ENCODE measurements at regions not wholly inside any gene's neighbourhood (a gene's known extent, or its start where the extent isn't known, plus 50 kb on each side); places are given as distances from the start of the nearest gene placed in this dataset.

GRCh38 chr4:11074581-11075241 is 354.0 kb downstream of the HS3ST1 start:
- peaks cover 2% of the 10 kb centered on the region for H3K27me3 Mint-ChIP-seq (ENCODE audit: unreplicated experiment)
- H3K36me3 Mint-ChIP-seq (ENCODE audit: unreplicated experiment): no peaks in the 10 kb centered on the region
- H3K9me3 Mint-ChIP-seq (ENCODE audit: unreplicated experiment): peaks cover 4% of the 10 kb centered on the region
- H3K4me3 Mint-ChIP-seq (ENCODE audit: unreplicated experiment): no peak overlapping the region
- TF ChIP-seq, protein P1, sequence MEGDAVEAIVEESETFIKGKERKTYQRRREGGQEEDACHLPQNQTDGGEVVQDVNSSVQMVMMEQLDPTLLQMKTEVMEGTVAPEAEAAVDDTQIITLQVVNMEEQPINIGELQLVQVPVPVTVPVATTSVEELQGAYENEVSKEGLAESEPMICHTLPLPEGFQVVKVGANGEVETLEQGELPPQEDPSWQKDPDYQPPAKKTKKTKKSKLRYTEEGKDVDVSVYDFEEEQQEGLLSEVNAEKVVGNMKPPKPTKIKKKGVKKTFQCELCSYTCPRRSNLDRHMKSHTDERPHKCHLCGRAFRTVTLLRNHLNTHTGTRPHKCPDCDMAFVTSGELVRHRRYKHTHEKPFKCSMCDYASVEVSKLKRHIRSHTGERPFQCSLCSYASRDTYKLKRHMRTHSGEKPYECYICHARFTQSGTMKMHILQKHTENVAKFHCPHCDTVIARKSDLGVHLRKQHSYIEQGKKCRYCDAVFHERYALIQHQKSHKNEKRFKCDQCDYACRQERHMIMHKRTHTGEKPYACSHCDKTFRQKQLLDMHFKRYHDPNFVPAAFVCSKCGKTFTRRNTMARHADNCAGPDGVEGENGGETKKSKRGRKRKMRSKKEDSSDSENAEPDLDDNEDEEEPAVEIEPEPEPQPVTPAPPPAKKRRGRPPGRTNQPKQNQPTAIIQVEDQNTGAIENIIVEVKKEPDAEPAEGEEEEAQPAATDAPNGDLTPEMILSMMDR (IDR thresholded peaks at IDR 0.05): no peak
- H3K27ac Mint-ChIP-seq (ENCODE audit: unreplicated experiment): no peak overlapping the region
- H3K4me1 Mint-ChIP-seq (ENCODE audit: unreplicated experiment): no peaks in the 10 kb centered on the region
- DNase-seq (ENCODE audit: extremely low spot score, unreplicated experiment): no peak

- H3K36me3 Mint-ChIP-seq (ENCODE audit: unreplicated experiment): no peaks in the 10 kb centered on the region
- TF ChIP-seq, protein P1 (IDR thresholded peaks at IDR 0.05): no peak
- H3K9me3 Mint-ChIP-seq (ENCODE audit: unreplicated experiment): peaks cover 3% of the 10 kb centered on the region
- DNase-seq (ENCODE audit: extremely low spot score, unreplicated experiment): no peak
- H3K27me3 Mint-ChIP-seq (ENCODE audit: unreplicated experiment): peaks cover 2% of the 10 kb centered on the region
- H3K4me3 Mint-ChIP-seq (ENCODE audit: unreplicated experiment): no peak overlapping the region
- H3K27ac Mint-ChIP-seq (ENCODE audit: unreplicated experiment): no peak overlapping the region
- H3K4me1 Mint-ChIP-seq (ENCODE audit: unreplicated experiment): no peaks in the 10 kb centered on the region
These were observed 355.1 kb downstream of the HS3ST1 start for GRCh38 chr4:11073621-11074051.

- Mint-ChIP-seq H3K9me3 (ENCODE audit: unreplicated experiment) (no peaks in the 10 kb centered on the region), H3K4me1 (ENCODE audit: unreplicated experiment) (no peaks in the 10 kb centered on the region), H3K27ac (ENCODE audit: unreplicated experiment) (no peak overlapping the region), H3K4me3 (ENCODE audit: unreplicated experiment) (no peak overlapping the region), H3K27me3 (ENCODE audit: unreplicated experiment) (peaks cover 2% of the 10 kb centered on the region), H3K36me3 (ENCODE audit: unreplicated experiment) (no peaks in the 10 kb centered on the region)
- TF ChIP-seq, protein P1 (IDR thresholded peaks at IDR 0.05): no peak
- DNase-seq (ENCODE audit: extremely low spot score, unreplicated experiment): no peak
These were observed 355.7 kb downstream of the HS3ST1 start for GRCh38 chr4:11072999-11073398.

DNA sequence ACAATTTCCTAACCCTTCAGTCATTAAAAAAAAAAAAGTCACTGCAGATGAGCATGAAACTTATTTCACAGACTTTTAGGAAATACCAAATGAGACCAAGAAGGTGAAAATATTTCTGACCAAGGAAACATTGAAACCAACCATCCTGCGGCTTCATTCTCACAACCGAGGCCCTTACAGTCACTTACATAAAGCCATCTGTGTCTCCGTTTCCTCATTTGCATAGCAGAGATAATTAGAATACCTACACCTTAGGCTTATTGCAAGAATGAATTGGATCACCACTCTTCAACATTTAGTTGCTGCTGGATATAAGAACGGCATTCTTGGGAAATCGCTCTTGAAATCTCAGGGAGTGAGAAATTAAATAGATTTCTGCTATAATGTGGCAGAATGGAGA is 356.2 kb downstream of the HS3ST1 start:
- no peaks in the 10 kb centered on the region for H3K4me1 Mint-ChIP-seq (ENCODE audit: unreplicated experiment)
- TF ChIP-seq, protein P1 (IDR thresholded peaks at IDR 0.05): no peak
- no peaks in the 10 kb centered on the region for H3K36me3 Mint-ChIP-seq (ENCODE audit: unreplicated experiment)
- H3K4me3 Mint-ChIP-seq (ENCODE audit: unreplicated experiment): no peak overlapping the region
- no peak overlapping the region for H3K27ac Mint-ChIP-seq (ENCODE audit: unreplicated experiment)
- H3K9me3 Mint-ChIP-seq (ENCODE audit: unreplicated experiment): no peaks in the 10 kb centered on the region
- H3K27me3 Mint-ChIP-seq (ENCODE audit: unreplicated experiment): peaks cover 2% of the 10 kb centered on the region
- no peak for DNase-seq (ENCODE audit: extremely low spot score, unreplicated experiment)

- no peak for DNase-seq (ENCODE audit: extremely low spot score, unreplicated experiment)
- Mint-ChIP-seq H3K4me1 (ENCODE audit: unreplicated experiment) (no peaks in the 10 kb centered on the region), H3K4me3 (ENCODE audit: unreplicated experiment) (no peak overlapping the region), H3K9me3 (ENCODE audit: unreplicated experiment) (no peaks in the 10 kb centered on the region), H3K27me3 (ENCODE audit: unreplicated experiment) (peaks cover 6% of the 10 kb centered on the region), H3K36me3 (ENCODE audit: unreplicated experiment) (no peaks in the 10 kb centered on the region), H3K27ac (ENCODE audit: unreplicated experiment) (no peak overlapping the region)
- TF ChIP-seq, protein P1 (IDR thresholded peaks at IDR 0.05): no peak
These were observed 357.9 kb downstream of the HS3ST1 start for GRCh38 chr4:11070813-11071212.
